ENCODE measurements at regions not wholly inside any gene's neighbourhood (a gene's known extent, or its start where the extent isn't known, plus 50 kb on each side); places are given as distances from the start of the nearest gene placed in this dataset.
A peak's percentile ranks its signal among the peaks of the same experiment; 100 is the strongest.

- TF ChIP-seq ZNF350 (tag by site-specific recombination; IDR thresholded peaks at IDR 0.05), result no peak
- TF ChIP-seq ZNF623 (tag by site-specific recombination; IDR thresholded peaks at IDR 0.05), result no peak
- TF ChIP-seq, protein P1, sequence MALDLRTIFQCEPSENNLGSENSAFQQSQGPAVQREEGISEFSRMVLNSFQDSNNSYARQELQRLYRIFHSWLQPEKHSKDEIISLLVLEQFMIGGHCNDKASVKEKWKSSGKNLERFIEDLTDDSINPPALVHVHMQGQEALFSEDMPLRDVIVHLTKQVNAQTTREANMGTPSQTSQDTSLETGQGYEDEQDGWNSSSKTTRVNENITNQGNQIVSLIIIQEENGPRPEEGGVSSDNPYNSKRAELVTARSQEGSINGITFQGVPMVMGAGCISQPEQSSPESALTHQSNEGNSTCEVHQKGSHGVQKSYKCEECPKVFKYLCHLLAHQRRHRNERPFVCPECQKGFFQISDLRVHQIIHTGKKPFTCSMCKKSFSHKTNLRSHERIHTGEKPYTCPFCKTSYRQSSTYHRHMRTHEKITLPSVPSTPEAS (tag by site-specific recombination; IDR thresholded peaks at IDR 0.05), result no peak
- no peak for TF ChIP-seq SP3 (tag by site-specific recombination; IDR thresholded peaks at IDR 0.05)
- TF ChIP-seq ZBTB48 (tag by site-specific recombination; IDR thresholded peaks at IDR 0.05), result no peak
- no peak for TF ChIP-seq ZNF449 (tag by site-specific recombination; IDR thresholded peaks at IDR 0.05)
- TF ChIP-seq, protein P2, sequence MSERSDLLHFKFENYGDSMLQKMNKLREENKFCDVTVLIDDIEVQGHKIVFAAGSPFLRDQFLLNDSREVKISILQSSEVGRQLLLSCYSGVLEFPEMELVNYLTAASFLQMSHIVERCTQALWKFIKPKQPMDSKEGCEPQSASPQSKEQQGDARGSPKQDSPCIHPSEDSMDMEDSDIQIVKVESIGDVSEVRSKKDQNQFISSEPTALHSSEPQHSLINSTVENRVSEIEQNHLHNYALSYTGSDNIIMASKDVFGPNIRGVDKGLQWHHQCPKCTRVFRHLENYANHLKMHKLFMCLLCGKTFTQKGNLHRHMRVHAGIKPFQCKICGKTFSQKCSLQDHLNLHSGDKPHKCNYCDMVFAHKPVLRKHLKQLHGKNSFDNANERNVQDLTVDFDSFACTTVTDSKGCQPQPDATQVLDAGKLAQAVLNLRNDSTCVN (tag by site-specific recombination; optimal IDR thresholded peaks at IDR 0.05), result no peak
- TF ChIP-seq ZNF138 (tag by site-specific recombination; IDR thresholded peaks at IDR 0.05; ENCODE audit: borderline replicate concordance), result no peak
- TF ChIP-seq, protein P3, sequence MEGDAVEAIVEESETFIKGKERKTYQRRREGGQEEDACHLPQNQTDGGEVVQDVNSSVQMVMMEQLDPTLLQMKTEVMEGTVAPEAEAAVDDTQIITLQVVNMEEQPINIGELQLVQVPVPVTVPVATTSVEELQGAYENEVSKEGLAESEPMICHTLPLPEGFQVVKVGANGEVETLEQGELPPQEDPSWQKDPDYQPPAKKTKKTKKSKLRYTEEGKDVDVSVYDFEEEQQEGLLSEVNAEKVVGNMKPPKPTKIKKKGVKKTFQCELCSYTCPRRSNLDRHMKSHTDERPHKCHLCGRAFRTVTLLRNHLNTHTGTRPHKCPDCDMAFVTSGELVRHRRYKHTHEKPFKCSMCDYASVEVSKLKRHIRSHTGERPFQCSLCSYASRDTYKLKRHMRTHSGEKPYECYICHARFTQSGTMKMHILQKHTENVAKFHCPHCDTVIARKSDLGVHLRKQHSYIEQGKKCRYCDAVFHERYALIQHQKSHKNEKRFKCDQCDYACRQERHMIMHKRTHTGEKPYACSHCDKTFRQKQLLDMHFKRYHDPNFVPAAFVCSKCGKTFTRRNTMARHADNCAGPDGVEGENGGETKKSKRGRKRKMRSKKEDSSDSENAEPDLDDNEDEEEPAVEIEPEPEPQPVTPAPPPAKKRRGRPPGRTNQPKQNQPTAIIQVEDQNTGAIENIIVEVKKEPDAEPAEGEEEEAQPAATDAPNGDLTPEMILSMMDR (tag by site-specific recombination; IDR thresholded peaks at IDR 0.05), result no peak
- no peak for TF ChIP-seq PRDM2 (tag by site-specific recombination; IDR thresholded peaks at IDR 0.05; ENCODE audit: borderline replicate concordance)
- no peak for TF ChIP-seq ZNF223 (tag by site-specific recombination; IDR thresholded peaks at IDR 0.05)
- TF ChIP-seq ZNF501 (tag by site-specific recombination; IDR thresholded peaks at IDR 0.05), result no peak
- no peak for TF ChIP-seq ZNF148 (tag by site-specific recombination; IDR thresholded peaks at IDR 0.05; ENCODE audit: borderline replicate concordance)
- TF ChIP-seq ZFHX2 (tag by site-specific recombination; conservative IDR thresholded peaks at IDR 0.05), result no peak
- TF ChIP-seq, protein P4, sequence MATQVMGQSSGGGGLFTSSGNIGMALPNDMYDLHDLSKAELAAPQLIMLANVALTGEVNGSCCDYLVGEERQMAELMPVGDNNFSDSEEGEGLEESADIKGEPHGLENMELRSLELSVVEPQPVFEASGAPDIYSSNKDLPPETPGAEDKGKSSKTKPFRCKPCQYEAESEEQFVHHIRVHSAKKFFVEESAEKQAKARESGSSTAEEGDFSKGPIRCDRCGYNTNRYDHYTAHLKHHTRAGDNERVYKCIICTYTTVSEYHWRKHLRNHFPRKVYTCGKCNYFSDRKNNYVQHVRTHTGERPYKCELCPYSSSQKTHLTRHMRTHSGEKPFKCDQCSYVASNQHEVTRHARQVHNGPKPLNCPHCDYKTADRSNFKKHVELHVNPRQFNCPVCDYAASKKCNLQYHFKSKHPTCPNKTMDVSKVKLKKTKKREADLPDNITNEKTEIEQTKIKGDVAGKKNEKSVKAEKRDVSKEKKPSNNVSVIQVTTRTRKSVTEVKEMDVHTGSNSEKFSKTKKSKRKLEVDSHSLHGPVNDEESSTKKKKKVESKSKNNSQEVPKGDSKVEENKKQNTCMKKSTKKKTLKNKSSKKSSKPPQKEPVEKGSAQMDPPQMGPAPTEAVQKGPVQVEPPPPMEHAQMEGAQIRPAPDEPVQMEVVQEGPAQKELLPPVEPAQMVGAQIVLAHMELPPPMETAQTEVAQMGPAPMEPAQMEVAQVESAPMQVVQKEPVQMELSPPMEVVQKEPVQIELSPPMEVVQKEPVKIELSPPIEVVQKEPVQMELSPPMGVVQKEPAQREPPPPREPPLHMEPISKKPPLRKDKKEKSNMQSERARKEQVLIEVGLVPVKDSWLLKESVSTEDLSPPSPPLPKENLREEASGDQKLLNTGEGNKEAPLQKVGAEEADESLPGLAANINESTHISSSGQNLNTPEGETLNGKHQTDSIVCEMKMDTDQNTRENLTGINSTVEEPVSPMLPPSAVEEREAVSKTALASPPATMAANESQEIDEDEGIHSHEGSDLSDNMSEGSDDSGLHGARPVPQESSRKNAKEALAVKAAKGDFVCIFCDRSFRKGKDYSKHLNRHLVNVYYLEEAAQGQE (tag by site-specific recombination; IDR thresholded peaks at IDR 0.05), result no peak
- no peak for TF ChIP-seq ZNF184 (tag by site-specific recombination; IDR thresholded peaks at IDR 0.05)
- TF ChIP-seq HOXD13 (CRISPR knock-in tag; IDR thresholded peaks at IDR 0.05; ENCODE audit: borderline replicate concordance), result no peak
- no peak for TF ChIP-seq ZNF114 (tag by site-specific recombination; IDR thresholded peaks at IDR 0.05)
- H3K4me3 ChIP-seq (ENCODE audit: low read depth, low read length), result no peak overlapping the region
- H3K36me3 ChIP-seq (ENCODE audit: control insufficient read depth in 2 of 2, insufficient read depth in 1 of 2, low read length in 2 of 2), result no peaks in the 10 kb centered on the region
- H3K9me3 ChIP-seq (ENCODE audit: control insufficient read depth, insufficient read depth, low read depth, low read length), result no peaks in the 10 kb centered on the region
- POLR2A ChIA-PET, result no interaction called here
- H3K4me1 ChIP-seq (ENCODE audit: control insufficient read depth, insufficient read depth, low read length), result peaks cover 24% of the 10 kb centered on the region
- CTCF ChIA-PET, result interaction anchor here (1.0 kb wide), 1 partner anchor 10 kb away, joined by 4 read pairs; no protein-coding TSS in a partner anchor
- H3K27ac ChIP-seq (ENCODE audit: extremely low read depth, low read depth, low read length), result 0 out of 2 replicates have a peak overlapping the region, but pooled peaks have one; percentile 8
Observed at GRCh38 chr15:97459771-97460170, 500.7 kb upstream of the ARRDC4 start.

All from HEK293 (cell line).